IMR-90 (cell line): ENCODE measurements at regions not wholly inside any gene's neighbourhood (a gene's known extent, or its start where the extent isn't known, plus 50 kb on each side); places are given as distances from the start of the nearest gene placed in this dataset.

Experiments
- ATAC-seq: fragments of 200-7000 bp; cut with Tn5 transposase; 2 replicates; pipeline ENCODE4 v1.9.1; 2020; ENCODE audit warnings: low read depth, mild to moderate bottlenecking, moderate library complexity
- BruUV-seq: library from RNA; stranded (reverse); fragments of 400-500 nt; replicated peaks from 2 replicates; lab custom pipeline; 2021; lab: Mats Ljungman, UMichigan
- CTCF ChIA-PET: fragments of 300-600 bp; formaldehyde crosslinking; extraction: SDS; loops from one replicate; lab custom pipeline; 2021; ENCODE audit warnings: antibody characterized with exemption; lab: Yijun Ruan, JAX
- POLR2A ChIA-PET: fragments of 300-600 bp; sonication (Branson Sonifier 250); formaldehyde crosslinking; loops from one replicate; lab custom pipeline; 2022; ENCODE audit warnings: antibody characterized with exemption; ENCODE audit not compliant: unreplicated experiment; lab: Charles Lee
- DNase-seq: peaks from one replicate; pipeline ENCODE4 v3.0.0; 2013
- H2AFZ ChIP-seq: replicated peaks from 2 replicates; pipeline ENCODE3; 2013; ENCODE audit warnings: low read length, mild to moderate bottlenecking; ENCODE audit not compliant: poor library complexity
- H2AK5ac ChIP-seq: 2 replicates; pipeline ENCODE4 v1.6.1; 2013; ENCODE audit warnings: low read depth, low read length, inconsistent platforms
- H2AK9ac ChIP-seq: replicated peaks from 2 replicates; pipeline ENCODE3; 2013; ENCODE audit warnings: mild to moderate bottlenecking, low read depth, low read length, moderate library complexity; ENCODE audit not compliant: poor library complexity
- H2BK120ac ChIP-seq: 2 replicates; pipeline ENCODE4 v1.6.1; 2013; ENCODE audit warnings: low read depth, low read length, inconsistent platforms
- H2BK15ac ChIP-seq: 3 replicates; pipeline ENCODE4 v1.6.1; 2013; ENCODE audit warnings: low read depth, low read length, inconsistent platforms
- H2BK20ac ChIP-seq: 2 replicates; pipeline ENCODE4 v1.6.1; 2013; ENCODE audit warnings: low read depth, mild to moderate bottlenecking, inconsistent platforms, low read length, moderate library complexity
- H2BK5ac ChIP-seq: 2 replicates; pipeline ENCODE4 v1.6.1; 2013; ENCODE audit warnings: mild to moderate bottlenecking, low read depth, low read length, inconsistent platforms; ENCODE audit not compliant: poor library complexity, severe bottlenecking
- H3K14ac ChIP-seq: replicated peaks from 2 replicates; pipeline ENCODE4 v1.6.1; 2013; ENCODE audit warnings: low read depth, low read length, inconsistent platforms
- H3K18ac ChIP-seq: 2 replicates; pipeline ENCODE4 v1.6.1; 2013; ENCODE audit warnings: low read depth, low read length, control low read depth
- H3K23ac ChIP-seq: 2 replicates; pipeline ENCODE4 v1.6.1; 2013; ENCODE audit warnings: low read depth, low read length, inconsistent platforms
- H3K27ac ChIP-seq: 2 replicates; pipeline ENCODE4 v1.5.1; 2013; ENCODE audit warnings: mild to moderate bottlenecking, control low read depth, low read length; ENCODE audit not compliant: insufficient read depth
- H3K27me3 ChIP-seq: 2 replicates; pipeline ENCODE4 v1.6.1; 2013; ENCODE audit warnings: low read length; ENCODE audit not compliant: control insufficient read depth, insufficient read depth
- H3K36me3 ChIP-seq: 2 replicates; pipeline ENCODE4 v1.6.1; 2013; ENCODE audit warnings: low read length, mixed read lengths; ENCODE audit not compliant: control insufficient read depth, insufficient read depth
- H3K4ac ChIP-seq: 2 replicates; pipeline ENCODE4 v1.6.1; 2013; ENCODE audit warnings: low read depth, low read length, inconsistent platforms
- H3K4me1 ChIP-seq: 2 replicates; pipeline ENCODE4 v1.6.1; 2013; ENCODE audit warnings: low read length, mixed read lengths; ENCODE audit not compliant: control insufficient read depth, insufficient read depth
- H3K4me2 ChIP-seq: 2 replicates; pipeline ENCODE4 v1.6.1; 2013; ENCODE audit warnings: low read depth, mild to moderate bottlenecking, control low read depth, low read length, moderate library complexity
- H3K4me3 ChIP-seq: 2 replicates; pipeline ENCODE4 v1.5.1; 2013; ENCODE audit warnings: low read depth, mild to moderate bottlenecking, control low read depth, low read length, moderate library complexity; ENCODE audit not compliant: insufficient read depth
- H3K56ac ChIP-seq: 2 replicates; pipeline ENCODE4 v1.6.1; 2013; ENCODE audit warnings: low read length, inconsistent platforms; ENCODE audit not compliant: insufficient read depth; ENCODE audit errors: extremely low read depth
- H3K79me1 ChIP-seq, 2 experiments: 2 replicates each; pipeline ENCODE4 v1.6.1; 2013; ENCODE audit warnings: low read length in 2 of 2, inconsistent platforms in 1 of 2, low read depth in 1 of 2
- H3K9ac ChIP-seq: 2 replicates; pipeline ENCODE4 v1.6.1; 2013; ENCODE audit warnings: low read depth, low read length, control low read depth
- H3K9me1 ChIP-seq: 2 replicates; pipeline ENCODE4 v1.6.1; 2013; ENCODE audit warnings: low read length, inconsistent platforms; ENCODE audit not compliant: insufficient read depth
- H3K9me3 ChIP-seq: 2 replicates; pipeline ENCODE4 v1.6.1; 2013; ENCODE audit warnings: low read length; ENCODE audit not compliant: control insufficient read depth, insufficient read depth
- H4K20me1 ChIP-seq: 2 replicates; pipeline ENCODE4 v1.6.1; 2013; ENCODE audit warnings: low read length, inconsistent platforms; ENCODE audit not compliant: insufficient read depth
- H4K5ac ChIP-seq: 2 replicates; pipeline ENCODE4 v1.6.1; 2013; ENCODE audit warnings: mild to moderate bottlenecking, low read depth, low read length, control low read depth
- H4K8ac ChIP-seq, 2 experiments: 2 replicates each; pipeline ENCODE4 v1.6.1; 2013; ENCODE audit warnings: low read depth in 2 of 2, low read length in 2 of 2, control low read depth in 1 of 2, inconsistent platforms in 1 of 2
- H4K91ac ChIP-seq: 2 replicates; pipeline ENCODE4 v1.6.1; 2013; ENCODE audit warnings: low read depth, low read length, inconsistent platforms; ENCODE audit not compliant: insufficient read depth
- SMC3 ChIP-seq: fragments of 150-350 bp; IDR thresholded peaks from 2 replicates; pipeline ENCODE4 v1.6.1; 2016; ENCODE audit warnings: low read depth, mild to moderate bottlenecking, antibody characterized with exemption, low read length, moderate library complexity
- WGBS, 2 experiments: methylation state at CpG; one replicate each; pipeline versions ENCODE4 v1.1.5 to v1.1.7; 2013; ENCODE audit warnings: missing lambda C conversion rate in 2 of 2; ENCODE audit not compliant: insufficient read length in 1 of 2; ENCODE audit errors: extremely low coverage in 2 of 2; 5-methylcytosine and 5-hydroxymethylcytosine counted together
- dilution Hi-C: fragments of 300-500 bp; cut with HindIII; formaldehyde crosslinking; loops from one replicate; pipeline ENCODE4 v1.14.3; 2018; ENCODE audit warnings: low sequenced_read_pairs; ENCODE audit not compliant: unreplicated experiment
- in situ Hi-C: fragments of 300-500 bp; cut with MboI; formaldehyde crosslinking; loops from 3 replicates; pipeline ENCODE4 v1.14.3; 2019; ENCODE audit warnings: low sequenced_read_pairs, inconsistent platforms, mixed read lengths
- intact Hi-C: fragments of 100-400 bp; cut with micrococcal nuclease; formaldehyde crosslinking; loops from 2 replicates; pipeline ENCODE4 v1.10.0; 2022

DNA sequence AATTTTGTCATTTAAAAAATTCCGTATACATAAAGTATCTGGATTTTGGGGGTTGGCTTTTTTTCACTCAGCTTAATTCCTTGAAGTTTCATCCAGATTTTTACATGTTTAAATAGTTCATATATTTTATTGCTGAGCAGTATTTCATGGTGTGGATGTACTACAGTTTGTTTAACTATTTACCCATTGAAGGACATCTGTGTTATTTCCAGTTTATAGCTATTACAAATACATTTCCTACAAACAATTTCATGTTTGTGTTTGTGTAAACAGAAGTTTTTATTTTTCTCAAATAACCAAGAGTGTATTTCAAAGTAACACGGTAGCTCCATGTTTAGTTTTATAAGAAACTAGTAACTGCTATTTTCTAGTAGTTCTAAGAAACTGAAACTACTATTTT lies 299.7 kb upstream of the ANO3 start:
- Histone ChIP-seq H3K4me1 (peaks cover 3% of the 10 kb centered on the region), H3K36me3 (no peaks in the 10 kb centered on the region), H4K8ac (no peak overlapping the region), H3K9ac (no peak overlapping the region), H2BK20ac (no peak overlapping the region), H3K14ac (no peak overlapping the region), H3K79me1 (no peaks in the 10 kb centered on the region), H4K5ac (no peak overlapping the region), H3K18ac (no peak overlapping the region), H3K4me3 (no peak overlapping the region), H3K4ac (no peak overlapping the region), H3K56ac (no peak overlapping the region), H4K20me1 (no peaks in the 10 kb centered on the region), H2BK5ac (no peak overlapping the region), H3K23ac (no peak overlapping the region), H3K27me3 (no peaks in the 10 kb centered on the region), H3K4me2 (no peak overlapping the region), H2BK15ac (no peak overlapping the region), H2AK5ac (no peak overlapping the region), H2AK9ac (no peak overlapping the region), H3K9me3 (no peaks in the 10 kb centered on the region), H2BK120ac (no peak overlapping the region), H3K9me1 (peaks cover 3% of the 10 kb centered on the region), H2AFZ (no peak overlapping the region), H4K91ac (no peak overlapping the region), H3K27ac (no peak overlapping the region)
- TF ChIP-seq SMC3, result no peak
- CTCF ChIA-PET, result interaction anchor here (0.6 kb wide), 1 partner anchor 221 kb away, joined by 4 read pairs; no protein-coding TSS in a partner anchor
- BruUV-seq, result no TSS peak
- intact Hi-C loops, result no loop called here
- no CpG with 5 or more reads among the region's 2 CpGs for WGBS, 2 experiments
- POLR2A ChIA-PET, result no interaction called here
- dilution Hi-C loops, result no loop called here
- in situ Hi-C loops, result no loop called here
- DNase-seq (no peak), ATAC-seq (no peak)
